ENCODE measurements at regions not wholly inside any gene's neighbourhood (a gene's known extent, or its start where the extent isn't known, plus 50 kb on each side); places are given as distances from the start of the nearest gene placed in this dataset.
A peak's percentile ranks its signal among the peaks of the same experiment; 100 is the strongest.

- ChIA-PET POLR2A (no interaction called here), CTCF (interaction anchor here (2.4 kb wide), 1 partner anchor 186 kb away, joined by 8 read pairs; the partner anchor contains the start of gene EOMES)
- peaks cover 36% of the 10 kb centered on the region for H3K4me1 Mint-ChIP-seq (ENCODE audit: low read depth)
- H3K36me3 Mint-ChIP-seq (ENCODE audit: low read depth) = peaks cover 10% of the 10 kb centered on the region
- ATAC-seq = no peak
- DNase-seq = no peak
- no peak overlapping the region for H3K4me3 Mint-ChIP-seq
- no peaks in the 10 kb centered on the region for H3K27me3 Mint-ChIP-seq (ENCODE audit: low read depth)
- peaks cover 8% of the 10 kb centered on the region for H3K9me3 Mint-ChIP-seq (ENCODE audit: insufficient read depth)
- no peak overlapping the region for H3K27ac Mint-ChIP-seq
Observed at GRCh38 chr3:27907929-27908328, 185.8 kb upstream of the EOMES start.

GRCh38 chr3:27910456-27910855 lies 188.3 kb upstream of the EOMES start:
- ATAC-seq = no peak
- Mint-ChIP-seq H3K36me3 (ENCODE audit: low read depth) (no peaks in the 10 kb centered on the region), H3K9me3 (ENCODE audit: insufficient read depth) (no peaks in the 10 kb centered on the region), H3K27me3 (ENCODE audit: low read depth) (no peaks in the 10 kb centered on the region), H3K4me3 (no peak overlapping the region), H3K4me1 (ENCODE audit: low read depth) (peaks cover 14% of the 10 kb centered on the region), H3K27ac (no peak overlapping the region)
- ChIA-PET POLR2A (no interaction called here), CTCF (interaction anchor here (0.6 to 2.4 kb wide), 4 partner anchors 12 to 200 kb away, joined by 3 to 8 read pairs (median 4); partner anchors contain the start of gene EOMES)
- DNase-seq = no peak

- Mint-ChIP-seq H3K36me3 (ENCODE audit: low read depth) (no peaks in the 10 kb centered on the region), H3K4me3 (no peak overlapping the region), H3K27ac (no peak overlapping the region), H3K27me3 (ENCODE audit: low read depth) (no peaks in the 10 kb centered on the region), H3K4me1 (ENCODE audit: low read depth) (no peaks in the 10 kb centered on the region), H3K9me3 (ENCODE audit: insufficient read depth) (no peaks in the 10 kb centered on the region)
- ATAC-seq = no peak
- ChIA-PET POLR2A (no interaction called here), CTCF (no interaction called here)
- no peak for DNase-seq
Observed at GRCh38 chr3:27914199-27914598, 192.1 kb upstream of the EOMES start.

GRCh38 chr3:27923349-27924068 lies 201.4 kb upstream of the EOMES start:
- H3K4me3 Mint-ChIP-seq = no peak overlapping the region
- no peaks in the 10 kb centered on the region for H3K36me3 Mint-ChIP-seq (ENCODE audit: low read depth)
- no peaks in the 10 kb centered on the region for H3K27me3 Mint-ChIP-seq (ENCODE audit: low read depth)
- H3K9me3 Mint-ChIP-seq (ENCODE audit: insufficient read depth) = no peaks in the 10 kb centered on the region
- ATAC-seq (no peak), DNase-seq (no peak)
- ChIA-PET POLR2A (no interaction called here), CTCF (interaction anchor here (0.7 kb wide), 1 partner anchor 413 kb away, joined by 3 read pairs; no protein-coding TSS in a partner anchor)
- no peak overlapping the region for H3K27ac Mint-ChIP-seq
- peaks cover 19% of the 10 kb centered on the region for H3K4me1 Mint-ChIP-seq (ENCODE audit: low read depth)

- POLR2A ChIA-PET = no interaction called here
- Mint-ChIP-seq H3K27ac (peak overlapping the region; percentile 54), H3K27me3 (ENCODE audit: low read depth) (no peaks in the 10 kb centered on the region), H3K9me3 (ENCODE audit: insufficient read depth) (peaks cover 4% of the 10 kb centered on the region), H3K4me1 (ENCODE audit: low read depth) (peaks cover 23% of the 10 kb centered on the region), H3K4me3 (no peak overlapping the region), H3K36me3 (ENCODE audit: low read depth) (no peaks in the 10 kb centered on the region)
- ATAC-seq = no peak
- CTCF ChIA-PET = interaction anchor here (0.7 to 1.6 kb wide), 5 partner anchors 67 to 401 kb away, joined by 3 to 7 read pairs (median 4); partner anchors contain the start of gene EOMES
- DNase-seq = no peak
Observed at GRCh38 chr3:27927882-27928281, 205.8 kb upstream of the EOMES start.

GRCh38 chr3:27930052-27930602 lies 208.0 kb upstream of the EOMES start:
- peaks cover 16% of the 10 kb centered on the region for H3K4me1 Mint-ChIP-seq (ENCODE audit: low read depth)
- POLR2A ChIA-PET = no interaction called here
- H3K27me3 Mint-ChIP-seq (ENCODE audit: low read depth) = no peaks in the 10 kb centered on the region
- H3K36me3 Mint-ChIP-seq (ENCODE audit: low read depth) = no peaks in the 10 kb centered on the region
- no peak overlapping the region for H3K27ac Mint-ChIP-seq
- no peak overlapping the region for H3K4me3 Mint-ChIP-seq
- ATAC-seq = no peak
- CTCF ChIA-PET = no interaction called here
- DNase-seq = no peak
- peaks cover 4% of the 10 kb centered on the region for H3K9me3 Mint-ChIP-seq (ENCODE audit: insufficient read depth)

GRCh38 chr3:27935492-27935891 lies 213.4 kb upstream of the EOMES start:
- ChIA-PET POLR2A (interaction anchor here (0.6 kb wide), 1 partner anchor 271 kb away, joined by 3 read pairs; no protein-coding TSS in a partner anchor), CTCF (interaction anchor here (0.5 to 1.2 kb wide), 2 partner anchors 9 to 10 kb away, joined by 3 read pairs; no protein-coding TSS in a partner anchor)
- no peak overlapping the region for H3K4me3 Mint-ChIP-seq
- ATAC-seq (no peak), DNase-seq (no peak)
- H3K27me3 Mint-ChIP-seq (ENCODE audit: low read depth) = no peaks in the 10 kb centered on the region
- peaks cover 4% of the 10 kb centered on the region for H3K9me3 Mint-ChIP-seq (ENCODE audit: insufficient read depth)
- no peaks in the 10 kb centered on the region for H3K4me1 Mint-ChIP-seq (ENCODE audit: low read depth)
- no peaks in the 10 kb centered on the region for H3K36me3 Mint-ChIP-seq (ENCODE audit: low read depth)
- H3K27ac Mint-ChIP-seq = no peak overlapping the region

- H3K4me1 Mint-ChIP-seq (ENCODE audit: low read depth) = no peaks in the 10 kb centered on the region
- no peaks in the 10 kb centered on the region for H3K27me3 Mint-ChIP-seq (ENCODE audit: low read depth)
- H3K36me3 Mint-ChIP-seq (ENCODE audit: low read depth) = no peaks in the 10 kb centered on the region
- DNase-seq = no peak
- ChIA-PET POLR2A (no interaction called here), CTCF (no interaction called here)
- no peak for ATAC-seq
- H3K4me3 Mint-ChIP-seq = no peak overlapping the region
- H3K27ac Mint-ChIP-seq = no peak overlapping the region
- H3K9me3 Mint-ChIP-seq (ENCODE audit: insufficient read depth) = no peaks in the 10 kb centered on the region
Observed at GRCh38 chr3:27939521-27939920, 217.4 kb upstream of the EOMES start.

GRCh38 chr3:27939940-27940339 lies 217.8 kb upstream of the EOMES start:
- Mint-ChIP-seq H3K27ac (no peak overlapping the region), H3K27me3 (ENCODE audit: low read depth) (no peaks in the 10 kb centered on the region), H3K4me1 (ENCODE audit: low read depth) (no peaks in the 10 kb centered on the region), H3K4me3 (no peak overlapping the region), H3K9me3 (ENCODE audit: insufficient read depth) (no peaks in the 10 kb centered on the region), H3K36me3 (ENCODE audit: low read depth) (no peaks in the 10 kb centered on the region)
- DNase-seq (no peak), ATAC-seq (no peak)
- ChIA-PET CTCF (no interaction called here), POLR2A (interaction anchor here (0.7 kb wide), 1 partner anchor 97 kb away, joined by 3 read pairs; no protein-coding TSS in a partner anchor)

GRCh38 chr3:27943106-27943505 lies 221.0 kb upstream of the EOMES start:
- H3K4me1 Mint-ChIP-seq (ENCODE audit: low read depth) = no peaks in the 10 kb centered on the region
- H3K9me3 Mint-ChIP-seq (ENCODE audit: insufficient read depth) = no peaks in the 10 kb centered on the region
- no peak for DNase-seq
- no peak overlapping the region for H3K4me3 Mint-ChIP-seq
- ChIA-PET CTCF (no interaction called here), POLR2A (no interaction called here)
- no peak overlapping the region for H3K27ac Mint-ChIP-seq
- no peak for ATAC-seq
- no peaks in the 10 kb centered on the region for H3K27me3 Mint-ChIP-seq (ENCODE audit: low read depth)
- H3K36me3 Mint-ChIP-seq (ENCODE audit: low read depth) = no peaks in the 10 kb centered on the region

- no peaks in the 10 kb centered on the region for H3K36me3 Mint-ChIP-seq (ENCODE audit: low read depth)
- H3K27me3 Mint-ChIP-seq (ENCODE audit: low read depth) = no peaks in the 10 kb centered on the region
- ChIA-PET POLR2A (no interaction called here), CTCF (interaction anchor here (0.7 to 1.2 kb wide), 4 partner anchors 10 to 223 kb away, joined by 3 to 4 read pairs (median 3); partner anchors contain the start of gene EOMES)
- no peak overlapping the region for H3K4me3 Mint-ChIP-seq
- DNase-seq (no peak), ATAC-seq (no peak)
- peaks cover 6% of the 10 kb centered on the region for H3K9me3 Mint-ChIP-seq (ENCODE audit: insufficient read depth)
- no peak overlapping the region for H3K27ac Mint-ChIP-seq
- H3K4me1 Mint-ChIP-seq (ENCODE audit: low read depth) = no peaks in the 10 kb centered on the region
Observed at GRCh38 chr3:27945229-27945628, 223.1 kb upstream of the EOMES start.

GRCh38 chr3:27960133-27960532 lies 238.0 kb upstream of the EOMES start:
- CTCF ChIA-PET = no interaction called here
- Mint-ChIP-seq H3K9me3 (ENCODE audit: insufficient read depth) (no peaks in the 10 kb centered on the region), H3K27ac (no peak overlapping the region), H3K27me3 (ENCODE audit: low read depth) (no peaks in the 10 kb centered on the region), H3K4me1 (ENCODE audit: low read depth) (no peaks in the 10 kb centered on the region), H3K4me3 (no peak overlapping the region), H3K36me3 (ENCODE audit: low read depth) (no peaks in the 10 kb centered on the region)
- POLR2A ChIA-PET = no interaction called here
- no peak for ATAC-seq
- no peak for DNase-seq

Measured in activated CD8-positive, alpha-beta T cell treated with anti-CD3 and anti-CD28 coated beads, Interleukin-2, amount 10 ng/mL, durations not matched to agents 7 days and 5 days (primary cell).